Fibroblast of pulmonary artery (primary cell): ENCODE measurements at regions not wholly inside any gene's neighbourhood (a gene's known extent, or its start where the extent isn't known, plus 50 kb on each side); places are given as distances from the start of the nearest gene placed in this dataset.
"Not testable (repeated sequence)": the region's sequence is repeated elsewhere in the genome, so short reads cannot be mapped to it uniquely, and the experiment has no call there.

ENCODE experiments used
- DNase-seq: peaks from one replicate; pipeline ENCODE4 v3.0.0-alpha.2; 2010; ENCODE audit warnings: low read depth
- H3K4me3 ChIP-seq: replicated peaks from 2 replicates; pipeline ENCODE4 v1.5.1; 2011; ENCODE audit warnings: low read depth, mild to moderate bottlenecking, control low read depth, low read length, moderate library complexity
- CTCF ChIP-seq: IDR thresholded peaks from 2 replicates; pipeline ENCODE4 v1.5.1; 2011; ENCODE audit warnings: mild to moderate bottlenecking, control low read depth, low read length, inconsistent platforms; ENCODE audit errors: missing control alignments

- no peak overlapping the region for H3K4me3 ChIP-seq
- DNase-seq: no peak
- TF ChIP-seq CTCF: no peak
Observed at GRCh38 chr20:53792946-53793536, 199.4 kb upstream of the ZNF217 start.

GRCh38 chr20:53789989-53790675 lies 196.5 kb upstream of the ZNF217 start:
- no peak overlapping the region for H3K4me3 ChIP-seq
- TF ChIP-seq CTCF: no peak
- no peak for DNase-seq

GRCh38 chr20:53788253-53789022 lies 194.8 kb upstream of the ZNF217 start:
- no peak for DNase-seq
- H3K4me3 ChIP-seq: no peak overlapping the region
- TF ChIP-seq CTCF: no peak

GRCh38 chr20:53787491-53787931 lies 193.9 kb upstream of the ZNF217 start:
- not testable (repeated sequence) for H3K4me3 ChIP-seq, DNase-seq

- no peak for DNase-seq
Observed at GRCh38 chr20:53786445-53787267, 193.0 kb upstream of the ZNF217 start.

GRCh38 chr20:53786071-53786444 lies 192.4 kb upstream of the ZNF217 start:
- no peak for TF ChIP-seq CTCF
- H3K4me3 ChIP-seq: no peak overlapping the region
- no peak for DNase-seq

More at GRCh38 chr20:53786445-53787267, 193.0 kb upstream of the ZNF217 start:
- no peak for TF ChIP-seq CTCF
- H3K4me3 ChIP-seq: no peak overlapping the region

- H3K4me3 ChIP-seq: no peak overlapping the region
- no peak for DNase-seq
- no peak for TF ChIP-seq CTCF
Observed at GRCh38 chr20:53785320-53785719, 191.7 kb upstream of the ZNF217 start.
